ENCODE measurements at regions not wholly inside any gene's neighbourhood (a gene's known extent, or its start where the extent isn't known, plus 50 kb on each side); places are given as distances from the start of the nearest gene placed in this dataset.

- Histone ChIP-seq H3K36me3 (ENCODE audit: insufficient read depth, low read length) (no peaks in the 10 kb centered on the region), H3K4me1 (ENCODE audit: insufficient read depth, low read length) (peaks cover 8% of the 10 kb centered on the region), H3K4me3 (ENCODE audit: insufficient read depth, low read depth, low read length) (no peak overlapping the region), H3K4me2 (ENCODE audit: low read length) (no peak overlapping the region), H3K9ac (ENCODE audit: low read length) (no peak overlapping the region), H3K27me3 (ENCODE audit: insufficient read depth, low read length) (no peaks in the 10 kb centered on the region), H3K79me2 (ENCODE audit: insufficient read depth, low read length) (no peaks in the 10 kb centered on the region), H3K9me3 (ENCODE audit: insufficient read depth, low read depth, low read length) (no peaks in the 10 kb centered on the region), H3K27ac (ENCODE audit: low read depth, low read length) (no peak overlapping the region), H4K20me1 (ENCODE audit: insufficient read depth, low read length) (no peaks in the 10 kb centered on the region), H2AFZ (ENCODE audit: low read depth, low read length) (no peak overlapping the region)
- no peak for TF ChIP-seq EZH2 (IDR thresholded peaks at IDR 0.05; ENCODE audit: insufficient read depth, low read length)
- TF ChIP-seq, protein P1, sequence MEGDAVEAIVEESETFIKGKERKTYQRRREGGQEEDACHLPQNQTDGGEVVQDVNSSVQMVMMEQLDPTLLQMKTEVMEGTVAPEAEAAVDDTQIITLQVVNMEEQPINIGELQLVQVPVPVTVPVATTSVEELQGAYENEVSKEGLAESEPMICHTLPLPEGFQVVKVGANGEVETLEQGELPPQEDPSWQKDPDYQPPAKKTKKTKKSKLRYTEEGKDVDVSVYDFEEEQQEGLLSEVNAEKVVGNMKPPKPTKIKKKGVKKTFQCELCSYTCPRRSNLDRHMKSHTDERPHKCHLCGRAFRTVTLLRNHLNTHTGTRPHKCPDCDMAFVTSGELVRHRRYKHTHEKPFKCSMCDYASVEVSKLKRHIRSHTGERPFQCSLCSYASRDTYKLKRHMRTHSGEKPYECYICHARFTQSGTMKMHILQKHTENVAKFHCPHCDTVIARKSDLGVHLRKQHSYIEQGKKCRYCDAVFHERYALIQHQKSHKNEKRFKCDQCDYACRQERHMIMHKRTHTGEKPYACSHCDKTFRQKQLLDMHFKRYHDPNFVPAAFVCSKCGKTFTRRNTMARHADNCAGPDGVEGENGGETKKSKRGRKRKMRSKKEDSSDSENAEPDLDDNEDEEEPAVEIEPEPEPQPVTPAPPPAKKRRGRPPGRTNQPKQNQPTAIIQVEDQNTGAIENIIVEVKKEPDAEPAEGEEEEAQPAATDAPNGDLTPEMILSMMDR (IDR thresholded peaks at IDR 0.05; ENCODE audit: insufficient read depth, low read depth, low read length) = no peak
- Mint-ChIP-seq H3K9me3 (ENCODE audit: unreplicated experiment) (peaks cover 2% of the 10 kb centered on the region), H3K27ac (ENCODE audit: unreplicated experiment) (no peak overlapping the region), H3K27me3 (ENCODE audit: low read depth, unreplicated experiment) (no peaks in the 10 kb centered on the region), H3K4me3 (ENCODE audit: unreplicated experiment) (no peak overlapping the region), H3K36me3 (ENCODE audit: low read depth, unreplicated experiment) (no peaks in the 10 kb centered on the region), H3K4me1 (ENCODE audit: low read depth, unreplicated experiment) (peaks cover 36% of the 10 kb centered on the region)
- no peak for DNase-seq (ENCODE audit: low read depth)
- no peak for FAIRE-seq
Observed at GRCh38 chr2:207327513-207327912, 161.8 kb upstream of the KLF7 start.

- H3K9me3 Mint-ChIP-seq (ENCODE audit: unreplicated experiment) = peaks cover 1% of the 10 kb centered on the region
- peaks cover 49% of the 10 kb centered on the region for H3K4me1 Mint-ChIP-seq (ENCODE audit: low read depth, unreplicated experiment)
- FAIRE-seq = no peak
- H3K4me2 ChIP-seq (ENCODE audit: low read length) = no peak overlapping the region
- no peaks in the 10 kb centered on the region for H4K20me1 ChIP-seq (ENCODE audit: insufficient read depth, low read length)
- H3K27ac ChIP-seq (ENCODE audit: low read depth, low read length) = no peak overlapping the region
- H3K4me3 ChIP-seq (ENCODE audit: insufficient read depth, low read depth, low read length) = no peak overlapping the region
- no peaks in the 10 kb centered on the region for H3K36me3 Mint-ChIP-seq (ENCODE audit: low read depth, unreplicated experiment)
- no peaks in the 10 kb centered on the region for H3K27me3 Mint-ChIP-seq (ENCODE audit: low read depth, unreplicated experiment)
- H3K79me2 ChIP-seq (ENCODE audit: insufficient read depth, low read length) = no peaks in the 10 kb centered on the region
- no peak overlapping the region for H3K4me3 Mint-ChIP-seq (ENCODE audit: unreplicated experiment)
- no peak for DNase-seq (ENCODE audit: low read depth)
- peak overlapping the region; percentile 64 for H3K27ac Mint-ChIP-seq (ENCODE audit: unreplicated experiment)
- H3K9ac ChIP-seq (ENCODE audit: low read length) = no peak overlapping the region
- peaks cover 22% of the 10 kb centered on the region for H3K4me1 ChIP-seq (ENCODE audit: insufficient read depth, low read length)
- TF ChIP-seq, protein P1 (IDR thresholded peaks at IDR 0.05; ENCODE audit: insufficient read depth, low read depth, low read length) = no peak
- no peaks in the 10 kb centered on the region for H3K27me3 ChIP-seq (ENCODE audit: insufficient read depth, low read length)
- H3K36me3 ChIP-seq (ENCODE audit: insufficient read depth, low read length) = no peaks in the 10 kb centered on the region
- no peaks in the 10 kb centered on the region for H3K9me3 ChIP-seq (ENCODE audit: insufficient read depth, low read depth, low read length)
- no peak overlapping the region for H2AFZ ChIP-seq (ENCODE audit: low read depth, low read length)
Observed at GRCh38 chr2:207328944-207329386, 163.2 kb upstream of the KLF7 start.

DNA sequence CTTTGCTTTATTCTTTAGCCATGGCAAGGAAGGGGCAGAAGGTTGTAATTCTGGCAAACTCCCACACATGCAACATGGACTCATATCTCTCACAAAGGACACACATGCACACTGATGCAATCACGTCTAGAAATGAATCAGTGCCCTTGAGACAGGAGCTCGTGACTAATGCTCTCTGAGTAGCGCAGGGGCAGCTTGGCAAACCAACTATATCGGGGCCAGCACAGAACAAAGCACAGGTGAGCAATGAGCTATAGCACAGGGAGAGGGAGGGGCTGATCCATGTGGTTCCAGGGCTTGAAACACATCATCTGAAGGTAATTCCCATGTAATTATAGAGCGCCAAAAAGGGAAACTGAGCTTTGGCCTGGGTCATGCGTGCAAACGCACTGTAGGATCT, 165.2 kb upstream of the KLF7 start:
- H2AFZ ChIP-seq (ENCODE audit: low read depth, low read length) = no peak overlapping the region
- TF ChIP-seq, protein P1 (IDR thresholded peaks at IDR 0.05; ENCODE audit: insufficient read depth, low read depth, low read length) = no peak
- H3K4me1 ChIP-seq (ENCODE audit: insufficient read depth, low read length) = peaks cover 38% of the 10 kb centered on the region
- H3K27ac ChIP-seq (ENCODE audit: low read depth, low read length) = peak overlapping the region; percentile 35
- H3K36me3 Mint-ChIP-seq (ENCODE audit: low read depth, unreplicated experiment) = no peaks in the 10 kb centered on the region
- H3K27me3 ChIP-seq (ENCODE audit: insufficient read depth, low read length) = no peaks in the 10 kb centered on the region
- H3K9ac ChIP-seq (ENCODE audit: low read length) = peak overlapping the region; percentile 37
- DNase-seq (ENCODE audit: low read depth) (peak; percentile 95), FAIRE-seq (no peak)
- peak overlapping the region; percentile 99 for H3K27ac Mint-ChIP-seq (ENCODE audit: unreplicated experiment)
- no peaks in the 10 kb centered on the region for H3K27me3 Mint-ChIP-seq (ENCODE audit: low read depth, unreplicated experiment)
- no peak overlapping the region for H3K4me3 Mint-ChIP-seq (ENCODE audit: unreplicated experiment)
- no peaks in the 10 kb centered on the region for H3K36me3 ChIP-seq (ENCODE audit: insufficient read depth, low read length)
- peaks cover 63% of the 10 kb centered on the region for H3K4me1 Mint-ChIP-seq (ENCODE audit: low read depth, unreplicated experiment)
- no peaks in the 10 kb centered on the region for H3K79me2 ChIP-seq (ENCODE audit: insufficient read depth, low read length)
- no peaks in the 10 kb centered on the region for H3K9me3 Mint-ChIP-seq (ENCODE audit: unreplicated experiment)
- peak overlapping the region; percentile 6 for H3K4me2 ChIP-seq (ENCODE audit: low read length)
- no peaks in the 10 kb centered on the region for H3K9me3 ChIP-seq (ENCODE audit: insufficient read depth, low read depth, low read length)
- H3K4me3 ChIP-seq (ENCODE audit: insufficient read depth, low read depth, low read length) = no peak overlapping the region
- H4K20me1 ChIP-seq (ENCODE audit: insufficient read depth, low read length) = no peaks in the 10 kb centered on the region
